ENCODE measurements at regions not wholly inside any gene's neighbourhood (a gene's known extent, or its start where the extent isn't known, plus 50 kb on each side); places are given as distances from the start of the nearest gene placed in this dataset.

DNA sequence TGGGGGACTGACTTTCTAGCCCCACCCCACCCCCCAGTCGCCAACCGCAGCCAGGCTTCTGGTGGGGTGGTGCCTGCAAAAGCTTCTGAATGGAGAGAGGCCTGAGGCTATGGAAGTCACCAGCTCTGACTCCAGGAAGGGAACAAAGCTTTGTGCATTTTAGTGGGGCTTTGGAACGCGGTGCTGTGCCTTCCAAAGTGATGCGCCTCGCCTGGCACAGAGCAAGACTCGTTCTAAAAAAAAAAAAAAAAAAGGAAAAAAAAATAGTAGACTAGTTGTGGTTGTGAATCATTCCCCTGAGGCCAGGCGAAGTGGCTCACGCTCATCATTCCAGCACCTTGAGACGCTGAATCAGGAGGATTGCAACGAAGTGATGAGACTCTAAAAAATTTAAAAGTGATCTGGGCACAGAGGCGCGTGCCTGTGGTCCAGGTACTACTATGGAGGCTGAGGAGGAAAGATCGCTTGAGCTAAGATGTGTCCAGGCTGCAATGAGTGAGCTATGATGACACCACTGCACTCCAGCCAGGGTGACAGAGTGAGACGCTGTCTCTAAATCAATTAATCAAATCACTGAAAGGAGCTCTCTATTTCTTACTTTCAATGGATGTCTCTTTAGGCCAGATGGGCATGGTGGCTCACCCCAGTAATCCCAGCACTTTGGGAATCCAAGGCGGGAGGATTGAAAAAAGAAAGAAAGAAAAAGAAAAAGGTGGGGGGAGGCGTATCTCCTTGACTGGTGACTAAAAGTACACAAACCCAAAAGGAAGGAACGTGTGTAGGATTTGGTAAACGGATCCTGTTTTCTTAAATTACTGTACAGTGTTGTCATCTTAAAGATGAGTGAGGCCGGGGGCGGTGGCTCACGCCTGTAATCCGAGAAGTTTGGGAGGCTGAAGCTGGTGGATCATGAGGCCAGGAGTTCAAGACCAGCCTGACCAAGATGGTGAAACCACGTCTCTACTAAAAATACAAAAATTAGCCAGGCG, 259.6 kb upstream of the ALG10B start (continued):
- TF ChIP-seq ZNF274 (IDR thresholded peaks at IDR 0.05; ENCODE audit: borderline replicate concordance, extremely low read depth, low read length): no peak
